ENCODE measurements at regions not wholly inside any gene's neighbourhood (a gene's known extent, or its start where the extent isn't known, plus 50 kb on each side); places are given as distances from the start of the nearest gene placed in this dataset.

- H2AK5ac ChIP-seq (ENCODE audit: low read depth, low read length): no peak overlapping the region
- no peaks in the 10 kb centered on the region for H3K23me2 ChIP-seq (ENCODE audit: low read depth, low read length)
- H3K27me3 ChIP-seq (replicated peaks in 1 of 4; ENCODE audit: control insufficient read depth in 3 of 4, extremely low read depth in 1 of 4, insufficient read depth in 3 of 4, low read length in 3 of 4): no peaks in the 10 kb centered on the region
- H3K23ac ChIP-seq (ENCODE audit: insufficient read length): no peak overlapping the region
- peaks cover 16% of the 10 kb centered on the region for H3K79me1 ChIP-seq (ENCODE audit: low read depth, low read length)
- H4K20me1 ChIP-seq (replicated peaks in 1 of 2; ENCODE audit: control insufficient read depth in 1 of 2, insufficient read depth in 2 of 2, low read length in 2 of 2): peaks cover 11 to 27% of the 10 kb centered on the region in 2 experiments
- H4K91ac ChIP-seq (replicated peaks; ENCODE audit: insufficient read length, low read length): no peak overlapping the region
- H3K4me2 ChIP-seq (ENCODE audit: insufficient read depth in 1 of 2, low read depth in 2 of 2, low read length in 2 of 2): no peak overlapping the region
- peaks cover 7 to 40% (median 33%) of the 10 kb centered on the region in 4 experiments for H3K4me1 ChIP-seq (replicated peaks in 1 of 4; ENCODE audit: control insufficient read depth in 3 of 4, insufficient read depth in 4 of 4, low read length in 3 of 4)
- no peak overlapping the region for H3K9ac ChIP-seq (replicated peaks in 1 of 4; ENCODE audit: extremely low read depth in 1 of 4, low read depth in 3 of 4, low read length in 3 of 4)
- H2AFZ ChIP-seq (ENCODE audit: low read length): no peak overlapping the region
- H4K5ac ChIP-seq (ENCODE audit: insufficient read length, low read depth, low read length): no peak overlapping the region
- no peaks in the 10 kb centered on the region for H3K36me3 ChIP-seq (ENCODE audit: control insufficient read depth in 2 of 4, insufficient read depth in 4 of 4, low read length in 3 of 4)
- H4K8ac ChIP-seq (ENCODE audit: extremely low read depth, insufficient read depth, low read length): no peak overlapping the region
- no peak overlapping the region for H3K4me3 ChIP-seq (ENCODE audit: extremely low read depth in 1 of 4, insufficient read depth in 2 of 4, low read depth in 3 of 4, low read length in 4 of 4)
- no peak overlapping the region for H2BK120ac ChIP-seq (replicated peaks; ENCODE audit: low read depth, low read length)
- H3K4ac ChIP-seq (replicated peaks; ENCODE audit: insufficient read length, low read depth, low read length): no peak overlapping the region
- H3K9me3 ChIP-seq (ENCODE audit: insufficient read depth in 2 of 2, low read depth in 1 of 2, low read length in 1 of 2): no peaks in the 10 kb centered on the region
- H2BK12ac ChIP-seq (ENCODE audit: low read depth, low read length): no peak overlapping the region
- FAIRE-seq (no peak), DNase-seq (ENCODE audit: low read depth in 1 of 2, low spot score in 2 of 2) (no peak)
- H3K14ac ChIP-seq (ENCODE audit: insufficient read length): no peak overlapping the region
- no peak overlapping the region for H3K18ac ChIP-seq (ENCODE audit: extremely low read depth, low read length)
- no peak overlapping the region for H2BK5ac ChIP-seq (ENCODE audit: low read depth, low read length)
- no peak overlapping the region for H2BK20ac ChIP-seq (ENCODE audit: low read length)
- peaks cover 0 to 62% of the 10 kb centered on the region in 2 experiments; a peak in 2 of 4 replicates for H3K79me2 ChIP-seq (ENCODE audit: control insufficient read depth in 1 of 2, insufficient read depth in 2 of 2, low read length in 2 of 2)
- no peak overlapping the region for H3K56ac ChIP-seq (replicated peaks; ENCODE audit: insufficient read length, low read depth, low read length)
- CTCF ChIA-PET (ENCODE audit: partially characterized antibody): interaction anchor here (24.6 to 39.2 kb wide), 2 partner anchors 12 to 13 kb away, joined by 512 read pairs; no protein-coding TSS in a partner anchor
- WGBS, 2 experiments (ENCODE audit: extremely low coverage in 1 of 2, insufficient coverage in 1 of 2, insufficient read length in 1 of 2, insufficient replicate concordance in 2 of 2, low coverage in 1 of 2, low lambda C conversion rate in 2 of 2, missing lambda C conversion rate in 1 of 2): 90% methylated on average over 12 of the region's 12 CpGs; no CpG with 5 or more reads in 1 of the 2 experiments
- POLR2A ChIA-PET (ENCODE audit: partially characterized antibody): interaction anchor here (1.0 to 2.2 kb wide), 3 partner anchors 17 to 83 kb away, joined by 4 to 5 read pairs (median 4); no protein-coding TSS in a partner anchor
- no peak overlapping the region for H3K27ac ChIP-seq (ENCODE audit: low read depth, low read length)
- no peak overlapping the region for H2BK15ac ChIP-seq (ENCODE audit: low read length)
- TF ChIP-seq SIRT6 (IDR thresholded peaks at IDR 0.05; ENCODE audit: low read length): no peak
Observed at GRCh38 chr17:77417575-77417974, 276.8 kb downstream of the SEC14L1 start.
